Keratinocyte (primary cell): ENCODE measurements at regions not wholly inside any gene's neighbourhood (a gene's known extent, or its start where the extent isn't known, plus 50 kb on each side); places are given as distances from the start of the nearest gene placed in this dataset.

Source experiments
- CTCF ChIP-seq, 3 experiments: IDR thresholded peaks in 1 of 3; conservative IDR thresholded peaks in 1 of 3; optimal IDR thresholded peaks in 1 of 3; 2 replicates in 2 of 3; 3 replicates in 1 of 3; pipeline versions ENCODE3 to v1.5.1; 2011; ENCODE audit warnings: low read length in 3 of 3, mild to moderate bottlenecking in 3 of 3, moderate library complexity in 2 of 3, control low read depth in 1 of 3, inconsistent platforms in 1 of 3; ENCODE audit not compliant: insufficient read depth in 2 of 3; ENCODE audit errors: extremely low read depth in 1 of 3
- EZH2 ChIP-seq: IDR thresholded peaks from one replicate; pipeline ENCODE4 v1.6.1; 2012; ENCODE audit warnings: inconsistent platforms, mild to moderate bottlenecking, low read length, moderate library complexity

- TF ChIP-seq CTCF (optimal IDR thresholded peaks at IDR 0.05 in 1 of 3, IDR thresholded peaks at IDR 0.05 in 1 of 3, conservative IDR thresholded peaks at IDR 0.05 in 1 of 3; ENCODE audit: extremely low read depth in 1 of 3, insufficient read depth in 2 of 3, low read length in 3 of 3) (no peak), EZH2 (no peak)
These were observed 1074.4 kb upstream of the GYPC start for GRCh38 chr2:125581557-125581956.
